ENCODE measurements at regions not wholly inside any gene's neighbourhood (a gene's known extent, or its start where the extent isn't known, plus 50 kb on each side); places are given as distances from the start of the nearest gene placed in this dataset.

DNA sequence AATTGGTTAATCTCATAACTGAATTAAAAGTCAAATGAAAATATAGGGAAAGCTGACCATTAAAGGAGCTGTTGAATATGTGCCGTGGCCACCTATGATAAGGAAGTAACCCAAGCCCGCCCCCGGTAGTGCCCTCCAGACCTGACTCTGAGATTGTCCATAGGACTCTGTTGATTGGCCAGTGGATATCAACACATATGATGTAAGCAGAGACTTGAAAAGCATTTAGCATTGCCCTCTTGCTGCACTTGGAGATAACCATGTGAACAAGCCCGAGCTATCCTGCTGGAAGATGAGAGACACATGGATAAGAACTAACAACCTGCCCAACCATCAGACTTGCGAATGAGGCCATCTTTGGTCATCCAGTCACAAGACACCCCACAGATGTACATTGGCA lies 83.2 kb downstream of the LINC00237 start:
- H4K20me1 ChIP-seq (ENCODE audit: insufficient read depth, low read length): no peaks in the 10 kb centered on the region
- no peaks in the 10 kb centered on the region for H3K36me3 ChIP-seq (replicated peaks in 1 of 2; ENCODE audit: control insufficient read depth in 1 of 2, insufficient read depth in 2 of 2, low read length in 2 of 2)
- H3K79me2 ChIP-seq (ENCODE audit: insufficient read depth, low read length): no peaks in the 10 kb centered on the region
- 97% methylated on average over 5 of the region's 5 CpGs for WGBS (ENCODE audit: low lambda C conversion rate)
- no peak for DNase-seq (ENCODE audit: low spot score)
- no peak overlapping the region for H3K9ac ChIP-seq (ENCODE audit: insufficient read depth, low read depth, low read length)
- H3K27ac ChIP-seq (ENCODE audit: extremely low read length, insufficient read depth, low read length): no peak overlapping the region
- H2AFZ ChIP-seq (ENCODE audit: low read length): no peak overlapping the region
- POLR2A ChIA-PET: no interaction called here
- no peak overlapping the region for H3K4me2 ChIP-seq (ENCODE audit: low read depth, low read length)
- FAIRE-seq: no peak
- H3K4me3 ChIP-seq (replicated peaks in 1 of 3; ENCODE audit: insufficient read depth in 1 of 3, low read depth in 2 of 3, low read length in 3 of 3): no peak overlapping the region
- no peaks in the 10 kb centered on the region for H3K27me3 ChIP-seq (ENCODE audit: control insufficient read depth in 1 of 2, insufficient read depth in 2 of 2, low read length in 2 of 2)
- intact Hi-C loops (cut with micrococcal nuclease; ENCODE audit: unreplicated experiment): no loop called here
- TF ChIP-seq ZNF367 (CRISPR knock-in tag; IDR thresholded peaks at IDR 0.05; ENCODE audit: borderline replicate concordance) (no peak), ZNF3 (CRISPR knock-in tag; IDR thresholded peaks at IDR 0.05) (no peak), ZBTB1 (CRISPR knock-in tag; IDR thresholded peaks at IDR 0.05; ENCODE audit: borderline replicate concordance) (no peak), HMG20B (CRISPR knock-in tag; conservative IDR thresholded peaks at IDR 0.05) (no peak), TBP (CRISPR knock-in tag; IDR thresholded peaks at IDR 0.05) (no peak), MTF2 (CRISPR knock-in tag; IDR thresholded peaks at IDR 0.05; ENCODE audit: borderline replicate concordance) (no peak), SNRNP70 (IDR thresholded peaks at IDR 0.05; ENCODE audit: low read depth, low read length) (no peak), ZNF558 (CRISPR knock-in tag; IDR thresholded peaks at IDR 0.05; ENCODE audit: borderline replicate concordance) (no peak), LCORL (IDR thresholded peaks at IDR 0.05) (no peak), LCORL (CRISPR knock-in tag; IDR thresholded peaks at IDR 0.05) (no peak)
- TF ChIP-seq, protein P1, sequence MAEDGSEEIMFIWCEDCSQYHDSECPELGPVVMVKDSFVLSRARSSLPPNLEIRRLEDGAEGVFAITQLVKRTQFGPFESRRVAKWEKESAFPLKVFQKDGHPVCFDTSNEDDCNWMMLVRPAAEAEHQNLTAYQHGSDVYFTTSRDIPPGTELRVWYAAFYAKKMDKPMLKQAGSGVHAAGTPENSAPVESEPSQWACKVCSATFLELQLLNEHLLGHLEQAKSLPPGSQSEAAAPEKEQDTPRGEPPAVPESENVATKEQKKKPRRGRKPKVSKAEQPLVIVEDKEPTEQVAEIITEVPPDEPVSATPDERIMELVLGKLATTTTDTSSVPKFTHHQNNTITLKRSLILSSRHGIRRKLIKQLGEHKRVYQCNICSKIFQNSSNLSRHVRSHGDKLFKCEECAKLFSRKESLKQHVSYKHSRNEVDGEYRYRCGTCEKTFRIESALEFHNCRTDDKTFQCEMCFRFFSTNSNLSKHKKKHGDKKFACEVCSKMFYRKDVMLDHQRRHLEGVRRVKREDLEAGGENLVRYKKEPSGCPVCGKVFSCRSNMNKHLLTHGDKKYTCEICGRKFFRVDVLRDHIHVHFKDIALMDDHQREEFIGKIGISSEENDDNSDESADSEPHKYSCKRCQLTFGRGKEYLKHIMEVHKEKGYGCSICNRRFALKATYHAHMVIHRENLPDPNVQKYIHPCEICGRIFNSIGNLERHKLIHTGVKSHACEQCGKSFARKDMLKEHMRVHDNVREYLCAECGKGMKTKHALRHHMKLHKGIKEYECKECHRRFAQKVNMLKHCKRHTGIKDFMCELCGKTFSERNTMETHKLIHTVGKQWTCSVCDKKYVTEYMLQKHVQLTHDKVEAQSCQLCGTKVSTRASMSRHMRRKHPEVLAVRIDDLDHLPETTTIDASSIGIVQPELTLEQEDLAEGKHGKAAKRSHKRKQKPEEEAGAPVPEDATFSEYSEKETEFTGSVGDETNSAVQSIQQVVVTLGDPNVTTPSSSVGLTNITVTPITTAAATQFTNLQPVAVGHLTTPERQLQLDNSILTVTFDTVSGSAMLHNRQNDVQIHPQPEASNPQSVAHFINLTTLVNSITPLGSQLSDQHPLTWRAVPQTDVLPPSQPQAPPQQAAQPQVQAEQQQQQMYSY (CRISPR knock-in tag; IDR thresholded peaks at IDR 0.05): no peak
- CTCF ChIA-PET (ENCODE audit: low intra/inter-chr PET ratio, low total read pairs): no interaction called here
- no peak for ATAC-seq
- H3K4me1 ChIP-seq (ENCODE audit: insufficient read depth, low read length): peaks cover 56% of the 10 kb centered on the region
- in situ Hi-C loops (cut with HindIII; ENCODE audit: extremely low pct_ligation_motif_present, low pct_unique_long_range_greater_than_20kb): loop anchor here (10.0 kb wide), 1 partner anchor 158 kb away; no protein-coding TSS in a partner anchor
- BruUV-seq (replicated peaks): no TSS peak
- no peaks in the 10 kb centered on the region for H3K9me3 ChIP-seq (ENCODE audit: low read length)
